Stimulated activated CD8-positive, alpha-beta memory T cell treated with anti-CD3 and anti-CD28 coated beads, Interleukin-15, amount 100 ng/mL, for 48 hours (primary cell): ENCODE measurements at regions not wholly inside any gene's neighbourhood (a gene's known extent, or its start where the extent isn't known, plus 50 kb on each side); places are given as distances from the start of the nearest gene placed in this dataset.
"Not testable (repeated sequence)": the region's sequence is repeated elsewhere in the genome, so short reads cannot be mapped to it uniquely, and the experiment has no call there.

ENCODE experiments used
- DNase-seq, 2 donors: peaks; one replicate each; pipeline ENCODE4 v3.0.0-alpha.2; 2020; ENCODE audit warnings: low read depth in 2 of 2

DNA sequence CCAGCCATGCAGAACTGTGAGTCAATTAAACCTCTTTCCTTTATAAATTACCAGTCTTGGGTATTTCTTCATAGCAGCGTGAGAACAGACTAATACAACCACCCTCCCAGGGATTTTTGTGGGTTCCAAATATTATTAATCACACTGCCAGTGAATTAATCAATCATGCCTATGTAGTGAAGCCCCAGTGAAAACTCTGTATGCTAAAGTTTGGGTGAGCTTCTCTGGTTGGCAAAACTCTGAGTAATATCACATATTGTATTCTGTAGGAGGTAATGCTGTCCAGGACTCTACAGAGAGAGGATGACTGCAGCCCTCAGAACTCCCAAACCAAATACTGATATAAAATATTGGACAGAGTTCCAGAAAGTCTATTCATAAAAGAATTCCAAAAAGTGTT, 216.9 kb downstream of the RPAP3 start:
- no peak for DNase-seq

DNA sequence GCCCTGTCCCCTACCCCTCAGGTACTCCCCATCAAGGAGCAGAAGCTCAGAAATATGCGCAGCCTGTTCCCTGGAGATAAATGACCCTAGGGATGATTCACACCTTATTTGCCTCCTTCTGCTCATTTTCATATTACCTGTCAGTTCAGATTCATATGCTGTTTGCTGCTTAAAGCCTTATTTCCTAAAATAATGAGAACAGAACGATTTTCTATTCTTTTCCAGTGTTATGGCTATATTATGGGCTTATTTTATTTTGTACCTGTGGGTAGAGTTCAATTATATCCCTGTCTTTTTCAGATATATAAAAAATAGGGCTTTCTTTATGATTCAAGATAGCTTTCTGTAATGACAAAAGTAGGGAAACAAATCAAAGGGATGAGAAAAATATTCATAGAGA, 224.8 kb downstream of the RPAP3 start:
- DNase-seq: no peak

DNA sequence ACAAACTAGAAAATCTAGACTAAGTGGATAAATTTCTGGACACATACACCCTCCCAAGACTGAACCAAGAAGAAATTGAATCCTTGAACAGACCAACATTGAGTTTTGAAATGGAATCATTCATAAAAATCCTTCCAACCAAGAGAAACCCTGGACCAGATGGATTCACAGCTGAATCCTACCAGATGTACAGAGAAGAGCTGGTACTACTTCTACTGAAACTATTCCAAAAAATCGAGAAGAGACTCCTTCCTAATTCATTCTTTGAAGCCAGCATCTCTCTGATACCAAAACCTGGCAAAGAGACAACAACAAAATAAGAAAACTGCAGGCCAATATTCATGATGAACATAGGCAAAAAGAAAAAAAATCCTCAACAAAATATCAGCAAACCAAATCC, 227.4 kb downstream of the RPAP3 start:
- DNase-seq: no peak

DNA sequence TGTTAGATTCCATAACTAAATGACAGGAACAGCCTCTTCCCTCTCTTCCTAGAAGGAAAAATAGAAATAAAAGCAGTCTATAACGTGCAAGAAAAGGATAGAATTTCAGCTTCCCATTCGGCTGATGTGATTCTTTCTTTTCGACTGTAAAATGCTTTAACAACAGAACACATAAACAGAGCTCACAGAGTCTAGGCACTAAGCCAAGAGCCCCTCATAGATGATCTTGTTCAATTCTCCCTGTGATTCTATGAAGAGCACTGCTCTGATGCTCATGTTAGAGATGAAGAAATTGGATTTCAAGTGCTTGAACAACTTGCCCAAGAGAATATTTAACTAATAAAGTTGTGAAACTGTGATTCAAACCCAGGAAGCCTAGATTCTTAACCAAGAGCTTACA, 232.7 kb downstream of the RPAP3 start:
- no peak for DNase-seq

DNA sequence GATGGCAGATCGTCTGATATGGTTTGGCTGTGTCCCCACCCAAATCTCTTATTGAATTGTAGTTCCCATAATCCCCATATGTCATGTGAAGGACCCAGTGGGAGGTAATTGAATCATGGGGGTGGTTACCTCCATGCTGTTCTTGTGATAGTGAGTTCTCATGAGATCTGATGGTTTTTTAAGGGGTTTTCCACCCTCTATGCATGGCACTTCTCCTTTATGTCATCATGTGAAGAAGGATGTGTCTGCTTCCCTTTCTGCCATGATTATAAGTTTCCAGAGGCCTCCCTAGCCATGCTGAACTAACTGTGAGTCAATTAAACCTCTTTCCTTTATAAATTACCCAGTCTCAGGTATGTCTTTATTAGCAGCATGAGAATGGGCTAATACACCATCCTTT, 235.5 kb downstream of the RPAP3 start:
- DNase-seq: not testable (repeated sequence)

DNA sequence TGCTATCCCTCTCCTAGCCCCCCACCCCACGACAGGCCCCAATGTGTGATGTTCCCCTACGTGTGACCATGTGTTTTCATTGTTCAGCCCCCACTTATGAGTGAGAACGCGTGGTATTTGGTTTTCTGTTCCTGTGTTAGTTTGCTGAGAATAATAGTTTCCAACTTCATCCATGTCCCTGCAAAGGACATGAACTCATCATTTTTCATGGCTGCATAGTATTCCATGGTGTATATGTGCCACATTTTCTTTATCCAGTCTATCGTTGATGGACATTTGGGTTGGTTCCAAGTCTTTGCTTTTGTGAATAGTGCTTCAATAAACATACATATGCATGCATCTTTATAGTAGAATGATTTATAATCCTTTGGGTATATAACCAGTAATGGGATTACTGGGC, 241.9 kb downstream of the RPAP3 start:
- not testable (repeated sequence) for DNase-seq

DNA sequence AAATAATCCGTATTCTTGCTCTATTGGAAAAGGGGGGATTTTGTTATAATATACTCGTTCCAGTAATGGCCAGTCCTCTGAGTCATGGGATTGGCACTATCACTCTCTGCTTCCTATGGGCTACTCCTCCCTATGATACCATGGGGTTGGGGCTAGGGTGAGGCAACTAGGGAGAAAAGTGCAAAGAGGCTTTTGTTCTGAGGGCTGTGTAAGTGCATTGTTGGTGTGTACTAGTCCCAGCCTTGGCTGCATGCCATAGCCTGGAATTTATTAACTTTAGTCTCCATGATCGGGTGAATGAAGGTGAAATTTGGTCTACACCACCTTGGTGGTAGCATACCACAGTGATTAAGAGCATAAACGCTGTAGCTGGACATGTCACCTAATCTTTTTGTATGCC, 247.6 kb downstream of the RPAP3 start:
- DNase-seq: no peak

DNA sequence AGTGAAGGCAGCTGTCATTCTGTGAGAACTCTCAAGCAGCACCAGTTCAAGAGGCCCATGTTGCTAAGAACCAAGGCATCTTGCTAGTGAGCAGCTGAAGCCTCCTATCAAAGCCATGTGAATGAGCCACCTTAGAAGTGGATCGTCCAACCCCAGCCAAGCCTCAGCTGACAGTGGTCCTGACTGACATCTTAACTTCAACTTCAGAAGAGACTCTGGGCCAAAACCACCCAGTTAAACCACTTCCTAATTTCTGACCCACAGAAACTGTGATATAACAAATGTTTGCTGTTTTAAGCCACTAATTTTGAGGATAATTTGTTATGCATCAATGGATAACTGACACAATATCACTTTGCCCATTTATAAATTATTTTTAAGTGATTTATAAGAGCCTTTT, 256.0 kb downstream of the RPAP3 start:
- DNase-seq: no peak

DNA sequence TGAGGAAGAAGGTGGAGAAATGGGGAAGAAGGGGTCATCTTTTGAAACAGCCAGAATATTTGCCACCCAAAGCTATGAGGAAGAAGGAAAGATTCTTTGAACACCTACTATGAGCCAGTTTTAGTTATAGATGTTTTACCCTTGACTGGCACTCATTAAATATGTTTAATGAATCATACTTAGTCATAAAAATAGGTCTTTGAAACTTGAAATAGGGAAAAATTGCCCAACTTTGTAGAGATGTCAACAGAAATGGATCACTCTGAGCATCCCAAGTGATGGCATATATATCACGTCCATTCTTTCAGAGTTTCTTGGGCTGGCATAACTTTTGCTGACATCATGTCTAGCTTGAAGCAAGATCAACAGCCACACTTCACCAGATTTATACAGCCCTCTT, 263.5 kb downstream of the RPAP3 start:
- DNase-seq: no peak

DNA sequence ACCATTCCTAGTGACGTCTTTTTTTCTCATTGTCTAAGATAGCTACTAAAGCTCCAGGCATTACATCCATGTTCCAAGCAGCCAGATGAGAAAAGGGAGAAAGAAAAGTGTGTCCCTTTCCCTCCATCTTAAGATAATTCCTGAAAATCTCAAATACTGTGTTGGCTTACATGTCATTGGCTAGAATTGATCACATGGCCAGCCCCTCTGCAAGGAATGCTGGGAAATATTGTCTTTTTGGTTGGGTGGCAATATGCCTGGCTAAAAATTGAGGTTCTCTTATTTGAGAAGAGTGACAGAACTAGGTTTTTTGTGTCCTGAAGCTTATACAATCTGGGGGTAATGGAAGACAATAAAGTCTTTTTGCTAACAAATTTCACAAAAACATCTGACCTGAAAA, 264.3 kb downstream of the RPAP3 start:
- no peak for DNase-seq

DNA sequence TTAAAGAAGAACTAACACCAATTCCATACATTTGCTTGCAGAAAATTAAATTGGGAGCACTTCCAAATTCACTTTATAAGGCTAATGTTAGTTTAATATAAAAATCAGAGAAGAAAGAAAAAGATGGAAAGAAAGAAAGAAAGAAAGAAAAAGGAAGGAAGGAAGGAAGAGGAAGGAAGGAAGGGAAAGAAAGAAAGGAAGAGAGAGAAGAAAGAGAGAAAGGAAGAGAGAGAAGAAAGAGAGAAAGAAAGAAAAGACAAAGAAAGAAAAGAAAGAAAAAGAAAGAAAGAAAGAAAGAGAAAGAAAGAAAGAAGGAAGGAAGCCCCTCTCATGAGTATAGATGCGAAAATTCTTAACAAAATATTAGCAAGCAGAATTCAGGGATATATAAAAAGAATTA, 267.7 kb downstream of the RPAP3 start:
- no peak for DNase-seq

DNA sequence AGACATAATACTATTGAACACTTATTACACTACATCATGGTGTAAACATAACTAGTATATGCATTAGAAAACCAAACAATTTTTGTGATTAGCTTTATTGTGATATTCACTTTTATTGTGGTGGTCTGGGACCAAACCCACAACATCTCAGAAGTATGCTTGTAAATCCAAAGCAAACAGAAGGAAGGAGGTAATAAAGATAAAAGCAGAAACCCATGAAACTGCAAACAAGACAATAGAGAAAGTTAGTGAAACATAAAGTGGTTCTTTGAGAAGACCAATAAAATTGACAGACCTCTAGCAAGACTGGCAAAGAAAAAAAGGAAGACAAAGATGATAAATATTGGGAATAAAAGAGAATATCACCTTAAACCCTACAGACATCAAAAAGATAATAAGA, 268.3 kb downstream of the RPAP3 start:
- no peak for DNase-seq

DNA sequence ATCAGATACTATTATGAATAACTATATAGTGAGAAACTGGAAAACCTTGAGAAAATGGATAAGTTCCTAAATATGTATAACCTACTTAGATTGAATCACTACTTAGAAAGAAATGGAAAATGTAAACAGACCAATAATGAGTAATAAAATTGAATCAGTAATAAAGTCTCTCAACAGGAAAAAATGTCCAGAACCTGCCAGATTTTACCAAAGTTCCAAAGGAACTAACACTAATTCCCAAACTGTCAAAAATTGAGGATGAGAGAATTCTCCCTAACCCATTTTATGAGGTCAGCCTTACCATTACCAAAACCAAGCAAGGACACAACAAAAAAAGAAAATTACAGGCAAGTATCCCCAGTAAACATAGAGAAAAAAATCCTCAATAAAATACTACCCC, 272.0 kb downstream of the RPAP3 start:
- DNase-seq: no peak

DNA sequence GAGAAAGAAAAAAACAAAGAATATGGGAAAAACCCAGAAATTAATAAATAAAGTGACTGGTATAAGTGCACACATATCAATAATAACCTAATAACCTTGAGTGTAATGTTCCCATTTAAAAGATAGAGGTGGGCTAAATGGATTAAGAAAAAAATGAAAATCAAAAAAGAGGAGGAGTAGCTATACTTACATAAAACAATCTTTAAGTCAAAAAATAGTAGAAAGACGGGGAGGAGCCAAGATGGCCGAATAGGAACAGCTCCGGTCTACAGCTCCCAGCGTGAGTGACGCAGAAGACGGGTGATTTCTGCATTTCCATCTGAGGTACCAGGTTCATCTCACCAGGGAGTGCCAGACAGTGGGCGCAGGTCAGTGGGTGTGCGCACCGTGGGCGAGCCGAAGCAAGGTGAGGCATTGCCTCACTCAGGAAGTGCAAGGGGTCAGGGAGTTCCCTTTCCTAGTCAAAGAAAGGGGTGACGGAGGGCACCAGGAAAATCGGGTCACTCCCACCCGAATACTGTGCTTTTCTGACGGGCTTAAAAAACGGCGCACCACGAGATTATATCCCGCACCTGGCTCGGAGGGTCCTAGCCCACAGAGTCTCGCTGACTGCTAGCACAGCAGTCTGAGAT, 279.0 kb downstream of the RPAP3 start:
- DNase-seq: peak in 1 of 2 donors; percentile 19

DNA sequence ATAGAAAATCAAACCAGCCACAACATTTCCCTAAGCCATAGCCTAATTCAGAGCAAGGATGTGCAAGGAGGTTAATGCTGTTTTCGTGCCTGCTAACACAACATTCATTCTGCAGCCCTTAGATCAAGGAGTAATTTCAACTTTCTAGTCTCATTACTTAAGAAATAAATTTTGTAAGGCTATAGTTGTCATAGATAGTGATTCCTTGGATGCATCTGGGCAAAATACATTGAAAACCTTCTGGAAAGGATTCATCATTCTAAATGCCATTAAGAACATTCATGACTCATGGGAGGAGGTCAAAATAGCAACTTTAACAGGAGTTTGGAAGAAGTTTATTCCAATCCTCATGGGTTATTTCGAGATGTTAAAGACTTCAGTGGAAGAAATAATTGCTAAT, 283.2 kb downstream of the RPAP3 start:
- no peak for DNase-seq

DNA sequence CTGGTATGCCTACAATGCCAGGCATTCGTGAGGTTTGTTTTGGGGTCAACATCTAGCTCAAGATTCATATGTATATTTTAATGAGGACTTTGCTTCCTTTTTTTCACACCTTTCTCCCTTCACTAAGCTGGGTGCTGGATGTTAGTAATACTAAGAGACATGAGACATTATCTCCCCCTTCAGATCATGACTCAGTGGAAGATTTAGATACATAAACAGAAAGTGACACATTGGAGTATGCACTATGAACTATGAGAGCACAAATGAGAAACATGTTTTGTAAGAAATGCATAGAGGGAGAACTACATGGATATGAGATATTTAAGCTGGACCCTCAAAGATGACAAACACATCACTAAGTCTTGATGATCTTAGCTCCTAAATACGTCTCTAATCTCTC, 286.3 kb downstream of the RPAP3 start:
- no peak for DNase-seq

DNA sequence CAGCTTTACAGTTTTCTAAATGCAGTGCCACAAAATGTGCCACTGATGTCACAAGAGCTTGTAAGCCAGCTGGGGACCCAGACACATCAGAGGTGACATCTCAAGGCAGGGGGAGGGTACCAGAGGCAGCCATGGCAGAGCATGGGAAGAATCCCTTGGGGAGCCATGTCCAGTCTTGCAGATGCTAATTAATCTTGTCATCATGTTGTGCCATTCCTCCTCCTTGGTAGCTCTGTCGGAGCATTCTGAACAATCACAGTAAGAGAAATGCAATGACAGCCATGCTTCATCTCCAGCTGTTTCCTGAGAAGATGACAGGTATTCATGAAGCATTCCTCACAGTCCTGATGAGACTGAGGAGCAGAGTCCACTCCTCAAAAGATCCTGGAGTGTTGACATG, 287.9 kb downstream of the RPAP3 start:
- DNase-seq: no peak

DNA sequence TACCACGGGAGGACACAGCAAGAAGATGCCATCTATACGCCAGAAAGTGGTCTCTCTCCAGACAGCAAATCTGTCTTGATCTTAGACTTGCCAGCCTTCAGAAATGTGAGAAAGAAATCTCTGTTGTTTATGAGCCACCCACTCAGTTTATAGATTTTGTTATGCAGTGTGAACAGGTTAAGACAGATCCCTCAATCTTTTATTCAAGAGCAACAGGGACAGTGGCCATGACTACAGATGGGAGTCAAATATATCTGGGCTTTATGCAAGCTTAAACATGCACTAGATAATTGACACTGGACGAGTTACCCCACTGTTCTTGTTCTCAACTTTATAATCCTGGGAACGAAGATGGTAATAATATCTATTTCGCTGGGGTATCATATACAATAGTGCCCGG, 288.7 kb downstream of the RPAP3 start:
- DNase-seq: no peak

DNA sequence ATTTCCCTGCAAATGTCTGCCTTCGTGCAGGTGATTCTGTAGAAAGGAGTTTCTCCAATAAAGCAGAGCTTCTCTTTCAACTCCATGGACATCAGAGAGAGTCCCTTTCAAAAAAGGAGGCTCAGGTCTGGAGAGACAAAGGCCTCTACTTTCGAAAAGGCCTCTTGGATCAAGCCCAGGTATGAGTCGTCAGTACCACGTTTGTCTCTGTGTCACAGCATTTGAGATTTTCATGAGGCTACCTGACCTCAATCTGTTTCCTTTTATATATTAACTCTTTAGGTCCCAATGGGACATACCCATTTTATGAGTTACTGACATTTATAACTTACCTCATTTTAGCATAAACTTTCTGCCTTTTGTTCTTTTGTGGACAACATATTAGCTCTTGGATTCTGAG, 290.8 kb downstream of the RPAP3 start:
- no peak for DNase-seq

DNA sequence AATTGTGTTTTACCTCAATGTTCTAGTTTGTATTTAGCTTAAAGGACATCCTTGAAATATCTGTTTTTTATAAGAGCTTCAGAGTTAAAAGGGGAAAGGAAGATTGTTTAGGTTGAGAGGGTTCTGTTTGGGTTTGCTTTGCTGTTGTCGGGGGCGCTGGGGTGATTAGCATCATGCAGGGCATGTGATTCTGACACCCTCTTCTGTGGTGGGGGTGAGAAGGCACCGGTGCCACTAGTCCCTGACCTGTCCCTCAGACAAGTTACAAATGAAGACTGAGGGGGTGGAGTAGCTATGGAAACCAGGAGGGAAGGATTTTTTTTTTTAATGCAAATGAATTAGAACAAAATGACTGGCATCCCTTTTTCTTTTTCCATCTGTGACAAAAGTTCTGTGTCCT, 291.3 kb downstream of the RPAP3 start:
- DNase-seq: no peak

DNA sequence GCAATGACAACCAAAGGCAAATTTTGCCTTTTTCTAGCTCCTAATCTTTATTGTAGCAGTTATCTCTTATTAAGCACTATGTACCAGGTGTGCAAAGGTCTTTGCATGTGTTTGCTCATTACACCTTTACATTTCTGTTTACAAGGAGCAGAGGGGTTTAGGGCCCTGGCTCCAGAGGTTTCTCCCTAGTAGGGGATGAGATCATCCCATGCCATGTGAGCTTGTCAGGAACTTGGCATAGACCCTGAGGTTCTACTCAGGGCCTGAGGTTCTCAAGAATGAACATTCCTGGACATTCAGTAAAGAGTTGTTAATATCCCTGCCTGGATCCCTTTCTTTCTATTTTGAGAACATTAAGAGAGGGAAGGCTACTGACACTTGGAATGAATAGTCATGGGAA, 292.0 kb downstream of the RPAP3 start:
- no peak for DNase-seq

DNA sequence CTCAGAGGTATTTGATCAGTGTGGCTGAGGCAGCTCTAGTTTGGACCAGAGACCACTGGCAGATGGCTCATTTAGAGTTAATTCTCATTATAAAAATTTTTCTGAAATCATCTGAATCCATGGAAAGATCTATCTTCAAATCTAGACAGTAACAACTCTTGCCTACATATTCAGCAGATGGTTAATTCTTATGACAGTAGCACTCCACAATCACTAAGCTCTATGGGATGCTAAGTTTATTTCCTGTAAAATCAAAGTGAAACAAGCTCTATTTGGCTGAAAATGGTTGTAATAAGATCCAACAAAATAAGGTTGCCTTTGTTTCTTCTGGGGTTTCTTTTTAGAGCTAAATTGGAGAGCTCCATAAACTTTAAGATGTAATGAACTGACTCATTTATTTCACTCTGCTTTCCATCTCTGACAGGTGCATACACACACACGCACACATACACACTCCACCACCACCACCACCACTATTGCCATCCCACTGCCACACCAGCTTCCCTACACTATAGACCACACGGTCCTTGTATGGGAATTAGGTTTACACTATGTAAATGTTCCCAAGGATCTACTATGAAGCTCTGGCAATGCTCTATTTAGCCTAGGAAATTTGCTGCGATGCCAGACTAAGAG, 293.1 kb downstream of the RPAP3 start:
- DNase-seq: no peak

DNA sequence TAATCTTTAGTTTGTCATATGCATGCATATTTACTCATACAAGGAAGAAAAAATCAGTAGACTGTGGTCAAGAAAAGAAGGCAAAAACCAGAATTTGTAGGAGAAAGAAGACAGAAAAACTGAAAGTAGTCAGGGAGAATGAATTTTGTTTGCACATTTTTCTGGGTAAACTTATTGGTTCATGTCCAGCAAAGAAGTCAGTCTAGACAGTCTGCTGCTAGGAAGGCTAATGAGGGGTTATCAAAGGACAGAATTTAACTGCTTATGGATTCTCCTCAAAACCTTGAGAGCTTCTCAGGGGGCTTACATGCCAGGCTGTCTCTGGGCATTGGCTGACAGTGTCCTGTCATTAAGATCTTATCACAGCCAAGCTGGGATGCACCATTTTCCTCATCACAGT, 293.9 kb downstream of the RPAP3 start:
- no peak for DNase-seq

DNA sequence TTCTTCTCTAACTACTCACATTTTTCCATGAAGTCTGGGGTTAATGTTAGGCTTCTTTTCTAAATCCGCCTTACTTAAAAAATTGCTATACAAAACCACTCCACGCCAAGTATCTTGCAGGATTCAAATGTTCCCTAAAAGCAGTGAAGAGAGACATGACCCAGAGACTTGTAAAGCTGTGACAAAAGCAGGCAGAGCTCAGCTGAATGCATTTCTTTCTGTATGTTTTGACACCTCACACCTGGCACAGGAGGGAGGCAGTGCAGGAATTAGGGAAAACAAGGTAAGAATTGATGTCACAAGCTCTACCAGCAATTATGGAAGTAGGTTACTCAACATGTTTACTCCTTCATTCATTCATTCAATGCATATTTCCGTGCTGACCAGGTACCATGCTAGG, 295.0 kb downstream of the RPAP3 start:
- DNase-seq: no peak
